Mesendoderm (in vitro differentiated cells): ENCODE measurements at regions not wholly inside any gene's neighbourhood (a gene's known extent, or its start where the extent isn't known, plus 50 kb on each side); places are given as distances from the start of the nearest gene placed in this dataset.

ENCODE experiments used
- DNase-seq: peaks from one replicate; pipeline ENCODE4 v3.0.0; 2013
- H2AK5ac ChIP-seq: 2 replicates; pipeline ENCODE4 v1.6.1; 2013; ENCODE audit warnings: low read length, inconsistent platforms
- H2BK120ac ChIP-seq: 2 replicates; pipeline ENCODE4 v1.6.1; 2013; ENCODE audit warnings: low read depth, mild to moderate bottlenecking, low read length, moderate library complexity, mixed read lengths
- H2BK15ac ChIP-seq: replicated peaks from 2 replicates; pipeline ENCODE4 v1.6.1; 2013; ENCODE audit warnings: low read depth, mild to moderate bottlenecking, moderate library complexity
- H2BK5ac ChIP-seq: 2 replicates; pipeline ENCODE4 v1.6.1; 2013; ENCODE audit warnings: low read length, inconsistent platforms
- H3K18ac ChIP-seq: 2 replicates; pipeline ENCODE4 v1.6.1; 2013; ENCODE audit warnings: mild to moderate bottlenecking, low read length, mixed read lengths
- H3K23ac ChIP-seq: one replicate; pipeline ENCODE4 v1.6.1; 2013; ENCODE audit warnings: low read length
- H3K27ac ChIP-seq: 2 replicates; pipeline ENCODE4 v1.5.1; 2013; ENCODE audit warnings: low read depth, mild to moderate bottlenecking, inconsistent platforms, low read length, moderate library complexity
- H3K27me3 ChIP-seq: 2 replicates; pipeline ENCODE4 v1.6.1; 2013; ENCODE audit warnings: low read length, control low read depth, mild to moderate bottlenecking, inconsistent platforms; ENCODE audit not compliant: insufficient read depth, poor library complexity
- H3K36me3 ChIP-seq: 2 replicates; pipeline ENCODE4 v1.6.1; 2013; ENCODE audit warnings: low read length, inconsistent platforms; ENCODE audit not compliant: control insufficient read depth, insufficient read depth
- H3K4ac ChIP-seq: one replicate; pipeline ENCODE4 v1.6.1; 2013; ENCODE audit warnings: low read depth, mild to moderate bottlenecking, low read length, moderate library complexity
- H3K4me1 ChIP-seq: 2 replicates; pipeline ENCODE4 v1.6.1; 2013; ENCODE audit warnings: low read depth, low read length, inconsistent platforms; ENCODE audit not compliant: control insufficient read depth
- H3K4me2 ChIP-seq: 2 replicates; pipeline ENCODE4 v1.6.1; 2013; ENCODE audit warnings: low read length
- H3K4me3 ChIP-seq: 2 replicates; pipeline ENCODE4 v1.5.1; 2013; ENCODE audit warnings: mild to moderate bottlenecking, low read length
- H3K56ac ChIP-seq: one replicate; pipeline ENCODE4 v1.6.1; 2013; ENCODE audit warnings: low read length
- H3K79me1 ChIP-seq: 2 replicates; pipeline ENCODE4 v1.6.1; 2013; ENCODE audit warnings: low read length, inconsistent platforms
- H3K79me2 ChIP-seq: 2 replicates; pipeline ENCODE4 v1.6.1; 2013; ENCODE audit warnings: mild to moderate bottlenecking, low read length; ENCODE audit not compliant: control insufficient read depth, insufficient read depth
- H3K9ac ChIP-seq: 2 replicates; pipeline ENCODE4 v1.6.1; 2013; ENCODE audit warnings: low read length, inconsistent platforms
- H4K5ac ChIP-seq: one replicate; pipeline ENCODE4 v1.6.1; 2013; ENCODE audit warnings: low read length
- H4K8ac ChIP-seq: one replicate; pipeline ENCODE4 v1.6.1; 2013; ENCODE audit warnings: low read depth, mild to moderate bottlenecking, control low read depth, low read length, moderate library complexity
- WGBS: extraction: QIAGEN DNeasy Blood & Tissue Kit; methylation state at CpG from one replicate; pipeline ENCODE4 v1.1.7; 2013; ENCODE audit warnings: low lambda C conversion rate, missing lambda C conversion rate; ENCODE audit not compliant: insufficient coverage; ENCODE audit errors: extremely low coverage; 5-methylcytosine and 5-hydroxymethylcytosine counted together

GRCh38 chr2:46813680-46814079 is 101.9 kb downstream of the MCFD2 start:
- Histone ChIP-seq H3K23ac (no peak overlapping the region), H3K9ac (no peak overlapping the region), H3K27me3 (no peaks in the 10 kb centered on the region), H3K56ac (no peak overlapping the region), H4K8ac (no peak overlapping the region), H3K4ac (no peak overlapping the region), H2BK15ac (no peak overlapping the region), H3K79me1 (no peaks in the 10 kb centered on the region), H3K79me2 (no peaks in the 10 kb centered on the region), H3K4me3 (no peak overlapping the region), H4K5ac (no peak overlapping the region), H3K36me3 (no peaks in the 10 kb centered on the region), H2BK5ac (no peak overlapping the region), H2AK5ac (no peak overlapping the region), H3K4me2 (no peak overlapping the region), H3K18ac (no peak overlapping the region), H2BK120ac (no peak overlapping the region), H3K4me1 (no peaks in the 10 kb centered on the region), H3K27ac (no peak overlapping the region)
- no peak for DNase-seq
- WGBS, result no CpG with 5 or more reads among the region's 4 CpGs

GRCh38 chr2:46813020-46813415 is 102.6 kb downstream of the MCFD2 start:
- Histone ChIP-seq H2BK120ac (no peak overlapping the region), H3K18ac (no peak overlapping the region), H3K4ac (no peak overlapping the region), H3K4me1 (no peaks in the 10 kb centered on the region), H3K79me2 (no peaks in the 10 kb centered on the region), H4K5ac (no peak overlapping the region), H2BK5ac (no peak overlapping the region), H3K9ac (no peak overlapping the region), H3K4me3 (no peak overlapping the region), H3K27ac (no peak overlapping the region), H3K4me2 (no peak overlapping the region), H3K27me3 (no peaks in the 10 kb centered on the region), H3K23ac (no peak overlapping the region), H3K56ac (no peak overlapping the region), H3K79me1 (no peaks in the 10 kb centered on the region), H4K8ac (no peak overlapping the region), H3K36me3 (no peaks in the 10 kb centered on the region), H2BK15ac (no peak overlapping the region), H2AK5ac (no peak overlapping the region)
- WGBS, result no CpG with 5 or more reads among the region's 6 CpGs
- DNase-seq, result no peak
